GM06990 (cell line): ENCODE measurements at regions not wholly inside any gene's neighbourhood (a gene's known extent, or its start where the extent isn't known, plus 50 kb on each side); places are given as distances from the start of the nearest gene placed in this dataset.

Experiments
- DNase-seq: peaks from one replicate; pipeline ENCODE4 v3.0.0-alpha.2; 2011; ENCODE audit not compliant: insufficient read length; ENCODE audit errors: extremely low read depth
- H3K27me3 ChIP-seq: replicated peaks from 2 replicates; pipeline ENCODE4 v1.6.0; 2011; ENCODE audit warnings: low read length; ENCODE audit not compliant: control insufficient read depth, insufficient read depth
- H3K36me3 ChIP-seq: 2 replicates; pipeline ENCODE4 v1.5.1; 2011; ENCODE audit warnings: low read length; ENCODE audit not compliant: control insufficient read depth, insufficient read depth
- H3K4me3 ChIP-seq: replicated peaks from 2 replicates; pipeline ENCODE4 v1.5.1; 2011; ENCODE audit warnings: low read depth, mild to moderate bottlenecking, control low read depth, low read length
- TF ChIP-seq, protein P1 (sequence below): IDR thresholded peaks from 2 replicates; pipeline ENCODE4 v1.5.1; 2011; ENCODE audit warnings: low read length, control low read depth, mild to moderate bottlenecking, inconsistent platforms; ENCODE audit not compliant: insufficient read depth, poor library complexity, severe bottlenecking

DNA sequence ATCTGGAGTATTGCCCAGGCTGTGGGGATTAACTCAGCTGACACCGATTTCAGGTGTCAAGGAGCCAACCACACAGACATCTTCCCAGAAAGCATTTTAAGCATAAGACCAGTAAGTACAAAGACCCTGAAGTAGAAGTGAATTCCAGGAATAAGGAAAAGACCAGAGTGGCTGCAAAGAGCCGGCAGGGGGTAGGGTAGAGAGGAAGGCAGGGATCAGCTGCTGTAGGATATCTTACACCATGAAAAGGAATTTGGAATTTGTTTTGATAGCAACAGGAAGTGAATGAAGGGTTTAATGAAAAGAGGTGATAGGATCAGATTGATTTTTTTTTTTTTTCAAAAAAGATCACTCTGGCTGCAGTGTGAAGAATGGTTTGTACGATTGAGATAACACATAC, 113.6 kb upstream of the PPARGC1A start:
- H3K36me3 ChIP-seq, result no peaks in the 10 kb centered on the region
- no peak for DNase-seq

DNA sequence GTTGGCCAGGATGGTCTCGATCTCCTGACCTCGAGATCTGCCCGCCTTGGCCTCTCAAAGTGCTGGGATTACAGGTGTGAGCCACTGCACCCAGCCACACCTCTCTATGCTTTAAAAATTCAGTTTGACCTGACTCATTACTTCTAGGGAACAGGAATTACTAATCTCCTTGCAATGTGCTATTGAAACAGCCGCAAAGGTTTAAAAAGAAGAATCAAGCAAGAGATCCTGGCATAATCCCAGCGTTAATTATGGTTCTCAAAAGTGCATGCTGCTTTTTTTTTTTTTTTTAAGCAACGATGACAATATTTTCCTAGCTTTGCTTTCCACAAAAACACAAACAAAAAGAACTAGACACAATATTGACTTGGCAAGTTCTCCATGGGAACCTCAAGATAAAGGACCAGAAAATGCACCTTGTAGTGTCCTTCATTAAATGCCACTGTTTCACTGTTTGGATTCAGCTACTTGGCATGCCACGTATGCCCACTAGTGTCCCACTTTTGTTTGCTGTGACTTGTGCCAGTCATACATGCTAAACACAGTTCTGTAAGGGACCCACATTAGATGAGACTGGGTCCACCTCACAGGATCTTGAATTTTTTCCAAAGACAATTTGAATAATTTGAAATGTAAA, 112.6 kb upstream of the PPARGC1A start:
- no peaks in the 10 kb centered on the region for H3K36me3 ChIP-seq
- TF ChIP-seq, protein P1, sequence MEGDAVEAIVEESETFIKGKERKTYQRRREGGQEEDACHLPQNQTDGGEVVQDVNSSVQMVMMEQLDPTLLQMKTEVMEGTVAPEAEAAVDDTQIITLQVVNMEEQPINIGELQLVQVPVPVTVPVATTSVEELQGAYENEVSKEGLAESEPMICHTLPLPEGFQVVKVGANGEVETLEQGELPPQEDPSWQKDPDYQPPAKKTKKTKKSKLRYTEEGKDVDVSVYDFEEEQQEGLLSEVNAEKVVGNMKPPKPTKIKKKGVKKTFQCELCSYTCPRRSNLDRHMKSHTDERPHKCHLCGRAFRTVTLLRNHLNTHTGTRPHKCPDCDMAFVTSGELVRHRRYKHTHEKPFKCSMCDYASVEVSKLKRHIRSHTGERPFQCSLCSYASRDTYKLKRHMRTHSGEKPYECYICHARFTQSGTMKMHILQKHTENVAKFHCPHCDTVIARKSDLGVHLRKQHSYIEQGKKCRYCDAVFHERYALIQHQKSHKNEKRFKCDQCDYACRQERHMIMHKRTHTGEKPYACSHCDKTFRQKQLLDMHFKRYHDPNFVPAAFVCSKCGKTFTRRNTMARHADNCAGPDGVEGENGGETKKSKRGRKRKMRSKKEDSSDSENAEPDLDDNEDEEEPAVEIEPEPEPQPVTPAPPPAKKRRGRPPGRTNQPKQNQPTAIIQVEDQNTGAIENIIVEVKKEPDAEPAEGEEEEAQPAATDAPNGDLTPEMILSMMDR, result no peak
- no peak overlapping the region for H3K4me3 ChIP-seq
- no peaks in the 10 kb centered on the region for H3K27me3 ChIP-seq
- no peak for DNase-seq

More for the DNA sequence above, 113.6 kb upstream of the PPARGC1A start:
- TF ChIP-seq, protein P1, result no peak
- H3K4me3 ChIP-seq, result no peak overlapping the region
- no peaks in the 10 kb centered on the region for H3K27me3 ChIP-seq

DNA sequence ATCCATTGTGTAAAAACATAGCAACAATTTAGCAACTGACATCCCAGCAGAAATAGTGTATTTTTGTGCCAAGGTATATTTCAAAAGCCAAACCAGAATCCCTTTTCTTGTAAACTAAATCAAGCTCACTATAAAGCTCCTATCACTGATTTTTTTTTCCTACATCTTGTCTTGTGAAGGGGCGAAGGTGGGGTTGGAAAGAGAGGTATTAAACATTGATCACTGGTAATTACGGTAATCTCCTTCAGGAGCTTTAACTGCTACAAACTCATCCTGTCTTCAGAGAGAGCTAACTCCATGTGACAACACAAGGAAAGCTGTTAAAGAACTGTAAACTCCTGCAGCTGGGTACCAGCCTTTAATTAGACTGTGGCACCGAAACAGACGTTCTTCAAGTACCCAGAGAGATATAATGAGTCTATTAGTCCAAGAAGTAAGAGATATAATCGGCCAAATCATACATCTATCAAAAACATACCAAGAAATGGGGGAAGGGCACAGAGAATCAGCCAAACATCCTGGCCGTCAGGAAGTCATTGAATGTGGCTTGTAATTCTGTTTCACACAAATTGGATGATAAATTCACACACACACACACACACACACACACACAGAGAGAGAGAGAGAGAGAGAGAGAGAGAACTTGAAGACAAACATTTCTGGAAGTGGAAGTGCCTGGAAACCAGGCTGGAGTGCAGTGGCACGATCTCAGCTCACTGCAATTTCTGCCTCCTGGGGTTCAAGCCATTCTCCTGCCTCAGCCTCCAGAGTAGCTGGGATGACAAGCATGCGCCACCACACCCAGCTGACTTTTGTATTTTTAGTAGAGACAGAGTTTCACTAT, 111.9 kb upstream of the PPARGC1A start:
- no peaks in the 10 kb centered on the region for H3K27me3 ChIP-seq
- H3K4me3 ChIP-seq, result no peak overlapping the region
- no peak for DNase-seq
- H3K36me3 ChIP-seq, result no peaks in the 10 kb centered on the region
- TF ChIP-seq, protein P1, result no peak

DNA sequence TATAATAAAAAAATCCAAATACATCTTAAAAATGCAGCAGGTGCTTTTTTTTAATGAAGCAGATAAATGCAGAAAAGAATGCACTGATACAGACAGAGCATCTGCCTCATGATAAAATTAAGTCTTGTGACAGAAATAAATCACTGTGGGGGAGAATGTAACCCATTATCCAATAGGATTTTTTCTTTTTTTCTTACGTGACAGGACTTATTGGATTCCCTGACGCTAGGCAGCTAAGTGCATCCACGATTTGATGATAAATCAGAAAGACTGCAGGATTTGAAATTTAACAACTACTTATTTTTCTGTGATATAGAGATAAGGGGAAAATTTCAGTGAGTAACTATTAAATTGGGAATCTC, 110.6 kb upstream of the PPARGC1A start:
- no peak for DNase-seq
- TF ChIP-seq, protein P1, result no peak
- Histone ChIP-seq H3K4me3 (no peak overlapping the region), H3K36me3 (no peaks in the 10 kb centered on the region), H3K27me3 (no peaks in the 10 kb centered on the region)

DNA sequence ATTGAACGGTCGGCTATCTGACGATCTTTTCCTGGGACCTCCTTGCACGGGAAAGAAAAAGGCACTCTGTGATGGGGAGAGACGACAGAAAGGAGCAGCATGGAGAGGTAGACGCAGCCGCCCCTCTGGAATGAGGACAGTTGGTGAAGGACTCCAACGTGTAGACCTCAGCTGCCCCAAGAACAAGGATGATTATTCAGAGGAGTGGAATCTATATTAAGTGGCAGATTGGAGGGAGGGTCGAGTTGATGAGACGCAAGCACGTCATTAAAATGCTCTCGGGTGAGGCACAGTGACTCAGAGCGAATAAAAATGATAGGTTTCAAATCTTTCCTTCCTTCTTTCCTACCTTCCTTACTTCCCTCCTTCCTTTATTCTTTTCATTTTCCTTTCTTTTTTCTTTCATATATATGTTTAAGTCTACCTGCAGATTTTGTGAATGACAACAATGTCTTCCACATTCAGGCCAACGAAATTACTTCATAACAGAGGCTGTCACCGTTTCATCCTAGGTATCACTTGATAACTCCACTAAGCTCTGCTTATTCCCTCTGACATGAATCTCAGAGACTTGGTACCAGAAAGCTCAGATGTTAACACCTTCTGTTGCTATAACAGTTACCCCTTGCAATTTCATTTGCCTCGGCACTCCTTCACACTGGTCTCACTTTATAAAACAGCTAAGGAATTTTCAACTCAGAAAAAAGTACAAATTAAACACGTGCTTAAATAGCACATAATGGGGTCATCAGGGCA, 110.0 kb upstream of the PPARGC1A start:
- Histone ChIP-seq H3K36me3 (no peaks in the 10 kb centered on the region), H3K27me3 (no peaks in the 10 kb centered on the region), H3K4me3 (no peak overlapping the region)
- DNase-seq, result no peak
- TF ChIP-seq, protein P1, result no peak
